ENCODE measurements at regions not wholly inside any gene's neighbourhood (a gene's known extent, or its start where the extent isn't known, plus 50 kb on each side); places are given as distances from the start of the nearest gene placed in this dataset.

DNA sequence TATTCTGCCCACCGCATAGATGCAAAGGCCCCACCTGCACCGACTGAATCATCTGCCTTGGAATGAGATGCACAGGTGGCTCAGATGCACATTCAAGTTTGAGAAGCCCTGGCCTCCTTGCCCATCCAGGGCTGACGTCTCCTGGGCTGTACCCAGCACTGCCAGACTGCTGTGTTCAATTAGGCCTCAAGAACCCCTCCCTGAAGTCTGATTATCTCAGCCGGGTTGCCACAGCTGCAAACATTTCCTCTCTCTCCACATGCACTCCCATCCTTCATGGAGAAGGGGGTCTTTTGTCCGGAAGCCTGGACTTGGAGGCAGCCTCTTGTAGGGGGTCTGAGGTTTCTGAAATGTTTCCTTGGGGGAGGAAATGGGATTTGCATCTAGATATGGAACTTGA, 459.4 kb upstream of the PROK2 start:
- POLR2A ChIA-PET (ENCODE audit: low non-redundant PET), result no interaction called here
- Histone ChIP-seq H3K27me3 (replicated peaks; ENCODE audit: insufficient read depth, low read depth, low read length, poor library complexity) (no peaks in the 10 kb centered on the region), H3K4me3 (ENCODE audit: low read depth, low read length, poor library complexity, severe bottlenecking) (no peak overlapping the region), H3K36me3 (ENCODE audit: insufficient read depth, low read length, poor library complexity, severe bottlenecking) (no peaks in the 10 kb centered on the region), H3K4me1 (ENCODE audit: insufficient read depth, low read length, poor library complexity, severe bottlenecking) (no peaks in the 10 kb centered on the region), H3K27ac (ENCODE audit: low read depth, low read length, poor library complexity, severe bottlenecking) (no peak overlapping the region), H3K9me3 (ENCODE audit: low read depth, low read length, poor library complexity, severe bottlenecking) (no peaks in the 10 kb centered on the region)
- no TSS peak for BruUV-seq (replicated peaks)
- intact Hi-C loops (cut with micrococcal nuclease; ENCODE audit: unreplicated experiment), result no loop called here
- TF ChIP-seq EZH2 (IDR thresholded peaks at IDR 0.05; ENCODE audit: borderline replicate concordance, low read depth, low read length, poor library complexity, severe bottlenecking), result no peak
- TF ChIP-seq, protein P1, sequence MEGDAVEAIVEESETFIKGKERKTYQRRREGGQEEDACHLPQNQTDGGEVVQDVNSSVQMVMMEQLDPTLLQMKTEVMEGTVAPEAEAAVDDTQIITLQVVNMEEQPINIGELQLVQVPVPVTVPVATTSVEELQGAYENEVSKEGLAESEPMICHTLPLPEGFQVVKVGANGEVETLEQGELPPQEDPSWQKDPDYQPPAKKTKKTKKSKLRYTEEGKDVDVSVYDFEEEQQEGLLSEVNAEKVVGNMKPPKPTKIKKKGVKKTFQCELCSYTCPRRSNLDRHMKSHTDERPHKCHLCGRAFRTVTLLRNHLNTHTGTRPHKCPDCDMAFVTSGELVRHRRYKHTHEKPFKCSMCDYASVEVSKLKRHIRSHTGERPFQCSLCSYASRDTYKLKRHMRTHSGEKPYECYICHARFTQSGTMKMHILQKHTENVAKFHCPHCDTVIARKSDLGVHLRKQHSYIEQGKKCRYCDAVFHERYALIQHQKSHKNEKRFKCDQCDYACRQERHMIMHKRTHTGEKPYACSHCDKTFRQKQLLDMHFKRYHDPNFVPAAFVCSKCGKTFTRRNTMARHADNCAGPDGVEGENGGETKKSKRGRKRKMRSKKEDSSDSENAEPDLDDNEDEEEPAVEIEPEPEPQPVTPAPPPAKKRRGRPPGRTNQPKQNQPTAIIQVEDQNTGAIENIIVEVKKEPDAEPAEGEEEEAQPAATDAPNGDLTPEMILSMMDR (conservative IDR thresholded peaks at IDR 0.05; ENCODE audit: low read depth, low read length), result no peak
- DNase-seq (ENCODE audit: low spot score), result no peak
- CTCF ChIA-PET, result no interaction called here

DNA sequence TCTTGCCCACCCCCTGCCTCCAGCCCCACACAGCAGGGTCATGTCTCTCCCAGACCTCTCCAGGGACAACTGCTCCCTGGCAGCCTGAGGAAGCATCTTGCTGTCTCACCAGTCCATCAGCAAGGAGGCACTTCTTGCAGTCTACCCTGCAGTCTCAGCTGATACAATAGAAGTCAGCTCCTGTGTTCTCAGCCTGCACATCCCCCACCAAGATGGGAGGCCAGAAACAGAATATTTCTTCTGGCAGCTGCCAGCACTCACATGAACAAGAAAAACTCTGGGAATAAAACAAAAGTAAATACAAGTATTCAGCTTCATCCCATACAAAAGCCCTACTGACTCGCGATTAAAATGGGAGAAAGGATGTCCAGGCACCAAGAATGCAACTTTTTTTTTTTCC, 457.4 kb upstream of the PROK2 start:
- no peak for TF ChIP-seq EZH2 (IDR thresholded peaks at IDR 0.05; ENCODE audit: borderline replicate concordance, low read depth, low read length, poor library complexity, severe bottlenecking)
- TF ChIP-seq, protein P1 (conservative IDR thresholded peaks at IDR 0.05; ENCODE audit: low read depth, low read length), result no peak
- Histone ChIP-seq H3K27me3 (replicated peaks; ENCODE audit: insufficient read depth, low read depth, low read length, poor library complexity) (no peaks in the 10 kb centered on the region), H3K4me3 (ENCODE audit: low read depth, low read length, poor library complexity, severe bottlenecking) (no peak overlapping the region), H3K9me3 (ENCODE audit: low read depth, low read length, poor library complexity, severe bottlenecking) (no peaks in the 10 kb centered on the region), H3K27ac (ENCODE audit: low read depth, low read length, poor library complexity, severe bottlenecking) (no peak overlapping the region), H3K4me1 (ENCODE audit: insufficient read depth, low read length, poor library complexity, severe bottlenecking) (no peaks in the 10 kb centered on the region), H3K36me3 (ENCODE audit: insufficient read depth, low read length, poor library complexity, severe bottlenecking) (no peaks in the 10 kb centered on the region)
- intact Hi-C loops (cut with micrococcal nuclease; ENCODE audit: unreplicated experiment), result no loop called here
- DNase-seq (ENCODE audit: low spot score), result no peak
- POLR2A ChIA-PET (ENCODE audit: low non-redundant PET), result no interaction called here
- CTCF ChIA-PET, result no interaction called here
- no TSS peak for BruUV-seq (replicated peaks)

DNA sequence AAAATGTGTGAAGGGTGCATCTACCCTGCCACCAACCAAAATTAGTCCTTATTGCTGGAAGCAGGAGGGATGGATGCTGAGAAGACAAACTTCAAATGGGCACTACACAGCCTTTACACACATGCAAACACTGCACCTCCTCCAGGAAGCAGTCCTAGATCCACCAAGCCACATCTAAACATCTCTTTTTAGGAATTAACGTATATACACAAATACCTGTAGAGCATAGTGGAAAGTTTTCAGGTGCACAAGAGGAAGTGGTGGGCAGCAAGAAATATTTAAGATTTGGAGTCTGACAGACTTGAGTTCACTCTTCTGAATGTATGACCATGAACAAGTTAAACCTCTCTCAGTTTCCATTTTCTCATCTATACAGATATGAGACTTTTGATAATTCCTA, 456.6 kb upstream of the PROK2 start:
- BruUV-seq (replicated peaks), result no TSS peak
- TF ChIP-seq EZH2 (IDR thresholded peaks at IDR 0.05; ENCODE audit: borderline replicate concordance, low read depth, low read length, poor library complexity, severe bottlenecking), result no peak
- TF ChIP-seq, protein P1 (conservative IDR thresholded peaks at IDR 0.05; ENCODE audit: low read depth, low read length), result no peak

More for the DNA sequence above, 456.6 kb upstream of the PROK2 start:
- H3K4me1 ChIP-seq (ENCODE audit: insufficient read depth, low read length, poor library complexity, severe bottlenecking), result no peaks in the 10 kb centered on the region
- intact Hi-C loops (cut with micrococcal nuclease; ENCODE audit: unreplicated experiment), result no loop called here
- no peaks in the 10 kb centered on the region for H3K27me3 ChIP-seq (replicated peaks; ENCODE audit: insufficient read depth, low read depth, low read length, poor library complexity)
- CTCF ChIA-PET, result no interaction called here
- H3K27ac ChIP-seq (ENCODE audit: low read depth, low read length, poor library complexity, severe bottlenecking), result no peak overlapping the region
- H3K9me3 ChIP-seq (ENCODE audit: low read depth, low read length, poor library complexity, severe bottlenecking), result no peaks in the 10 kb centered on the region
- POLR2A ChIA-PET (ENCODE audit: low non-redundant PET), result no interaction called here
- no peaks in the 10 kb centered on the region for H3K36me3 ChIP-seq (ENCODE audit: insufficient read depth, low read length, poor library complexity, severe bottlenecking)
- H3K4me3 ChIP-seq (ENCODE audit: low read depth, low read length, poor library complexity, severe bottlenecking), result no peak overlapping the region
- no peak for DNase-seq (ENCODE audit: low spot score)
